Stimulated activated CD8-positive, alpha-beta memory T cell treated with anti-CD3 and anti-CD28 coated beads, Interleukin-12 subunit alpha, Interleukin-12 subunit beta, amount 100 ng/mL, for 24 hours (primary cell): ENCODE measurements at regions not wholly inside any gene's neighbourhood (a gene's known extent, or its start where the extent isn't known, plus 50 kb on each side); places are given as distances from the start of the nearest gene placed in this dataset.

Experiments used
- DNase-seq: peaks from one replicate; pipeline ENCODE4 v3.0.0-alpha.2; 2020; ENCODE audit errors: extremely low read depth

GRCh38 chr6:4296552-4296951 lies 161.2 kb upstream of the ECI2 start:
- DNase-seq = no peak

GRCh38 chr6:4295783-4296155 lies 160.4 kb upstream of the ECI2 start:
- no peak for DNase-seq

GRCh38 chr6:4295058-4295782 lies 159.8 kb upstream of the ECI2 start:
- DNase-seq = no peak

- no peak for DNase-seq
These were observed 159.3 kb upstream of the ECI2 start for GRCh38 chr6:4294636-4295035.

GRCh38 chr6:4291453-4292403 lies 156.4 kb upstream of the ECI2 start:
- no peak for DNase-seq

- no peak for DNase-seq
These were observed 154.5 kb upstream of the ECI2 start for GRCh38 chr6:4289770-4290320.

GRCh38 chr6:4287811-4288244 lies 152.5 kb upstream of the ECI2 start:
- DNase-seq = no peak

GRCh38 chr6:4287372-4287771 lies 152.0 kb upstream of the ECI2 start:
- no peak for DNase-seq

GRCh38 chr6:4282926-4283325 lies 147.6 kb upstream of the ECI2 start:
- DNase-seq = no peak

- no peak for DNase-seq
These were observed 146.2 kb upstream of the ECI2 start for GRCh38 chr6:4281341-4282293.

GRCh38 chr6:4280707-4281106 lies 145.3 kb upstream of the ECI2 start:
- no peak for DNase-seq

GRCh38 chr6:4280031-4280430 lies 144.7 kb upstream of the ECI2 start:
- DNase-seq = no peak

GRCh38 chr6:4274382-4275082 lies 139.2 kb upstream of the ECI2 start:
- DNase-seq = no peak

GRCh38 chr6:4272996-4273395 lies 137.6 kb upstream of the ECI2 start:
- DNase-seq = no peak

- DNase-seq = no peak
These were observed 136.5 kb upstream of the ECI2 start for GRCh38 chr6:4271761-4272470.

- DNase-seq = no peak
These were observed 135.4 kb upstream of the ECI2 start for GRCh38 chr6:4270776-4271175.

- DNase-seq = no peak
These were observed 134.6 kb upstream of the ECI2 start for GRCh38 chr6:4270001-4270400.

GRCh38 chr6:4268171-4268570 lies 132.8 kb upstream of the ECI2 start:
- DNase-seq = no peak

GRCh38 chr6:4265740-4266139 lies 130.4 kb upstream of the ECI2 start:
- DNase-seq = no peak

GRCh38 chr6:4264601-4265000 lies 129.2 kb upstream of the ECI2 start:
- no peak for DNase-seq
